Activated T-helper 17 cell treated with anti-CD3 and anti-CD28 coated beads, Interleukin-2, amount 50 U/mL, for 72 hours (primary cell): ENCODE measurements at regions not wholly inside any gene's neighbourhood (a gene's known extent, or its start where the extent isn't known, plus 50 kb on each side); places are given as distances from the start of the nearest gene placed in this dataset.
A peak's percentile ranks its signal among the peaks of the same experiment; 100 is the strongest.

Experiments
- ATAC-seq: fragments of 150-1000 bp; cut with Tn5 transposase; replicated peaks from 2 replicates; pipeline ENCODE4 v1.10.0; 2021; ENCODE audit warnings: mild to moderate bottlenecking, moderate library complexity
- H3K27ac Mint-ChIP-seq: one replicate; pipeline ENCODE4 v1.8.0; 2022; ENCODE audit warnings: mixed read lengths
- H3K27me3 Mint-ChIP-seq: one replicate; pipeline ENCODE4 v1.8.0; 2022; ENCODE audit warnings: mixed read lengths
- H3K36me3 Mint-ChIP-seq: one replicate; pipeline ENCODE4 v1.8.0; 2022; ENCODE audit warnings: low read depth, mild to moderate bottlenecking, mixed read lengths
- H3K4me1 Mint-ChIP-seq: one replicate; pipeline ENCODE4 v1.8.0; 2022; ENCODE audit warnings: mixed read lengths
- H3K4me3 Mint-ChIP-seq: one replicate; pipeline ENCODE4 v1.8.0; 2022; ENCODE audit warnings: mild to moderate bottlenecking, mixed read lengths
- H3K9me3 Mint-ChIP-seq: one replicate; pipeline ENCODE4 v1.8.0; 2022; ENCODE audit warnings: mixed read lengths

DNA sequence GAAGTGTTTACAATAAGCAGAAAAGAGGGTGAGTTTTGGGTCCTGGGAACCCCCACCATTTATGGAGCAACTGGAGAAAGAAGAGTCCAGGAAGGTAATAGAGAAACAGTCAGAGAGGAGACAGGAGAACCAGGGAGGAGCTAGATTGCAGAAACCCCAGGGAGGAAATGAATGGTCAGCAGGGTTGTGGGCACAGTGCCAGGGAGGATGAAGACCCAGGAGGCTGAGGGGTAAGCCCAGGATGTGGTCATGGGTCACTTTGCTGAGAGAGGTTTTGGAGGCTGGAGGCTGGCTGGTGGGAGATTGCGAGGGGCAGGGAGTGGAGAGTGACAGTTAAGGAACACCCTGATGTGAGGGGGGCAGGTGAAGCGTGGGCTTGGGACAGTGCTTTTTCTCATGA, 169.9 kb upstream of the CSF3R start:
- Mint-ChIP-seq H3K27ac (no peak overlapping the region), H3K36me3 (no peaks in the 10 kb centered on the region), H3K4me1 (peaks cover 6% of the 10 kb centered on the region), H3K9me3 (no peaks in the 10 kb centered on the region), H3K4me3 (no peak overlapping the region), H3K27me3 (peaks cover 45% of the 10 kb centered on the region)
- ATAC-seq, result no peak

DNA sequence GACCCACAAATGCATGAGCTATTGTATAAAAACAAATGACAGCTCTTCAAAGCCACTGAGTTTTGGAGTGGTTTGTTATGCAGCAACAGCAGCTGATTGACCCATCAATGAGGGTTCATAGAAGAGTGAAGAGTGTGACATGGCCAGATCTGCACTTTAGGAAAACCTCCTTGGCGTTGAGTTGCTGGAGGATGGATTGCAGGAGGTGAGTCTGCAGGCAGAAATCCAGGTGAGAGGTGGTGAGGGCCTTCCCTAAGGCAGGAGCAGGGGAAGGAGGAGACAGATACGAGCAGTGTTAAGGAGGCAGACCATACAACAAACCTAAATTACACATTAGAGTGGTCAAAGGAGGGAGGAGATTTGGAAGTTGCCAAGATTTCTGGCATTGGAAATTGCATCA, 169.3 kb upstream of the CSF3R start:
- Mint-ChIP-seq H3K4me1 (peaks cover 6% of the 10 kb centered on the region), H3K27ac (no peak overlapping the region), H3K36me3 (no peaks in the 10 kb centered on the region), H3K27me3 (peaks cover 46% of the 10 kb centered on the region), H3K9me3 (no peaks in the 10 kb centered on the region), H3K4me3 (no peak overlapping the region)
- ATAC-seq, result no peak

GRCh38 chr1:36651176-36651910, 168.6 kb upstream of the CSF3R start:
- Mint-ChIP-seq H3K4me3 (no peak overlapping the region), H3K27me3 (peaks cover 42% of the 10 kb centered on the region), H3K9me3 (no peaks in the 10 kb centered on the region), H3K27ac (no peak overlapping the region), H3K36me3 (no peaks in the 10 kb centered on the region), H3K4me1 (peaks cover 6% of the 10 kb centered on the region)
- ATAC-seq, result no peak

DNA sequence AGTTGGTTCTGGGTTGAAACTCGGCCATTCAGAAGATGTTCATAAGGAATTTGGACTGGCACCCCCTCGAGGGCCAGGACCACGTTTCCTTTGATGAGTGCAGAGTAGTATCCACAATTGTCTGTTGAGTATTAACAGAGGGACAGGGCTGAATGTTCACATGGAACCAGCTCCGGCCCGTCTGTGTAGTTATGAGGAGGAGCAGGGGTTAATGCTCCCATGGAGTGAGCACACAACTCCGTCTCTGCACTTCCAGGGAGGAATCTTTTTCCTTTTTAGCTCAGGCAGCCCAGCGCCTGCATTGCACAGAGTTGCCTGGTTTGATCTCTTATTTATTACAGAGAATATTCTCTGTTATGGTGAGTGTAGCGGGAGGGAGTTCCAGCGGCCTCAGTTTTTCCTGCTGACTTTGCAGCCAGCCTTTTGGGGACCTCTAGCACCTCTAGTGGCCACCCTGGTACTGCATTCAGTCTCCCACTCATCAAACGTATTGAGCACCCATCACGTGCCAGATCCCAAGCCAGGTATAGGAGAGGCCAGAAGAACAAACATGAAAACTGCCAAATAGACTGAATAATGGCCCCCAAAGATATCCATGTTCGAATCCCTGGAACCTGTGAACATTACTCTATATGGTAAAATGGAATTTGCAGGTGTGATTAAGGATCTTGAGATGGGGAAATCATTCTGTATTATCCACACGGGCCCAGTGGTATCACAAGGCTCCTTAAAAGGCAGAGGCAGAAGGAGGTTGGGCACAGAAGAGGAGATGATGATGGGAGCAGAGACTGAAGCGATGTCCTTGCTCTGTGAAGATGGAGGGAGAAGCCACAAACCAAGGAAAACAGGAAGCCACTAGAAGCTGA, 167.7 kb upstream of the CSF3R start:
- no peaks in the 10 kb centered on the region for H3K36me3 Mint-ChIP-seq
- peaks cover 46% of the 10 kb centered on the region for H3K27me3 Mint-ChIP-seq
- ATAC-seq, result peak; percentile 57
- no peaks in the 10 kb centered on the region for H3K9me3 Mint-ChIP-seq
- no peak overlapping the region for H3K27ac Mint-ChIP-seq
- H3K4me3 Mint-ChIP-seq, result no peak overlapping the region
- H3K4me1 Mint-ChIP-seq, result peaks cover 6% of the 10 kb centered on the region

GRCh38 chr1:36645867-36646266, 163.2 kb upstream of the CSF3R start:
- Mint-ChIP-seq H3K27ac (no peak overlapping the region), H3K36me3 (no peaks in the 10 kb centered on the region), H3K9me3 (no peaks in the 10 kb centered on the region), H3K4me3 (no peak overlapping the region), H3K27me3 (peaks cover 33% of the 10 kb centered on the region), H3K4me1 (peaks cover 6% of the 10 kb centered on the region)
- no peak for ATAC-seq

GRCh38 chr1:36644556-36644955, 161.8 kb upstream of the CSF3R start:
- no peaks in the 10 kb centered on the region for H3K9me3 Mint-ChIP-seq
- ATAC-seq, result no peak
- H3K4me3 Mint-ChIP-seq, result no peak overlapping the region
- H3K27ac Mint-ChIP-seq, result no peak overlapping the region
- H3K27me3 Mint-ChIP-seq, result peaks cover 27% of the 10 kb centered on the region
- no peaks in the 10 kb centered on the region for H3K4me1 Mint-ChIP-seq
- H3K36me3 Mint-ChIP-seq, result no peaks in the 10 kb centered on the region

GRCh38 chr1:36643371-36644270, 160.9 kb upstream of the CSF3R start:
- no peak for ATAC-seq
- Mint-ChIP-seq H3K27ac (no peak overlapping the region), H3K36me3 (no peaks in the 10 kb centered on the region), H3K4me1 (no peaks in the 10 kb centered on the region), H3K4me3 (no peak overlapping the region), H3K9me3 (no peaks in the 10 kb centered on the region), H3K27me3 (peaks cover 33% of the 10 kb centered on the region)

GRCh38 chr1:36642802-36643201, 160.1 kb upstream of the CSF3R start:
- H3K4me3 Mint-ChIP-seq, result no peak overlapping the region
- no peak for ATAC-seq
- H3K4me1 Mint-ChIP-seq, result no peaks in the 10 kb centered on the region
- H3K27ac Mint-ChIP-seq, result no peak overlapping the region
- peaks cover 31% of the 10 kb centered on the region for H3K27me3 Mint-ChIP-seq
- no peaks in the 10 kb centered on the region for H3K36me3 Mint-ChIP-seq
- no peaks in the 10 kb centered on the region for H3K9me3 Mint-ChIP-seq

- Mint-ChIP-seq H3K4me1 (no peaks in the 10 kb centered on the region), H3K36me3 (no peaks in the 10 kb centered on the region), H3K27ac (no peak overlapping the region), H3K27me3 (peaks cover 28% of the 10 kb centered on the region), H3K9me3 (no peaks in the 10 kb centered on the region), H3K4me3 (no peak overlapping the region)
- no peak for ATAC-seq
Observed at GRCh38 chr1:36641776-36642175, 159.1 kb upstream of the CSF3R start.

DNA sequence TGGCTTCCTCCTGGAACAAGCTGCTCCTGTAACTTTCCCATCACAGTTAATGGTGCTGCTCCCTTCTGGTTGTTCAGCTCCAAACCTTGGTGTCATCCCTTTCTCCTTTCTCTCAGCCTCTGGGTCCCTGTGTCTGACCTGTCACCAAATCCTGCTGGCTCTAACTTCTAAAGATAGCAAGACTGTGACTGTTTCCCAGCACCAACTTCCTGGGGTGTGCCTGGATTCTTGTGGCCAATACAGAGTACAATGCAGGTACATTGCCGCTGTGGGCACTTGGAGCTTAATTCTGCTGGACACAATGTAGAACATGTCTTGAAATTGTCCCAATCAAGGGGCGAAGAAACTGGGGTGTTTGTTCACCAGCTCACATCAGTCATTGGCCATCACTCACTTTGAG, 156.7 kb upstream of the CSF3R start:
- no peaks in the 10 kb centered on the region for H3K4me1 Mint-ChIP-seq
- ATAC-seq, result no peak
- H3K27ac Mint-ChIP-seq, result no peak overlapping the region
- H3K36me3 Mint-ChIP-seq, result no peaks in the 10 kb centered on the region
- H3K27me3 Mint-ChIP-seq, result peaks cover 22% of the 10 kb centered on the region
- no peak overlapping the region for H3K4me3 Mint-ChIP-seq
- H3K9me3 Mint-ChIP-seq, result no peaks in the 10 kb centered on the region

GRCh38 chr1:36638268-36638667, 155.6 kb upstream of the CSF3R start:
- Mint-ChIP-seq H3K9me3 (no peaks in the 10 kb centered on the region), H3K4me1 (no peaks in the 10 kb centered on the region), H3K4me3 (no peak overlapping the region), H3K27ac (no peak overlapping the region), H3K27me3 (peaks cover 21% of the 10 kb centered on the region), H3K36me3 (no peaks in the 10 kb centered on the region)
- ATAC-seq, result no peak

GRCh38 chr1:36636206-36636605, 153.5 kb upstream of the CSF3R start:
- Mint-ChIP-seq H3K9me3 (no peaks in the 10 kb centered on the region), H3K4me1 (no peaks in the 10 kb centered on the region), H3K36me3 (no peaks in the 10 kb centered on the region), H3K27ac (no peak overlapping the region), H3K27me3 (peaks cover 21% of the 10 kb centered on the region), H3K4me3 (no peak overlapping the region)
- ATAC-seq, result no peak

GRCh38 chr1:36635284-36635683, 152.6 kb upstream of the CSF3R start:
- H3K9me3 Mint-ChIP-seq, result no peaks in the 10 kb centered on the region
- H3K27ac Mint-ChIP-seq, result no peak overlapping the region
- no peak for ATAC-seq
- no peaks in the 10 kb centered on the region for H3K4me1 Mint-ChIP-seq
- H3K27me3 Mint-ChIP-seq, result peaks cover 21% of the 10 kb centered on the region
- H3K36me3 Mint-ChIP-seq, result no peaks in the 10 kb centered on the region
- no peak overlapping the region for H3K4me3 Mint-ChIP-seq

- H3K4me1 Mint-ChIP-seq, result no peaks in the 10 kb centered on the region
- ATAC-seq, result no peak
- H3K9me3 Mint-ChIP-seq, result no peaks in the 10 kb centered on the region
Observed at GRCh38 chr1:36628804-36629203, 146.1 kb upstream of the CSF3R start.

More at GRCh38 chr1:36628804-36629203, 146.1 kb upstream of the CSF3R start:
- H3K27me3 Mint-ChIP-seq, result peaks cover 12% of the 10 kb centered on the region
- no peak overlapping the region for H3K4me3 Mint-ChIP-seq
- no peak overlapping the region for H3K27ac Mint-ChIP-seq
- no peaks in the 10 kb centered on the region for H3K36me3 Mint-ChIP-seq
